GM18498 (cell line): ENCODE measurements at regions not wholly inside any gene's neighbourhood (a gene's known extent, or its start where the extent isn't known, plus 50 kb on each side); places are given as distances from the start of the nearest gene placed in this dataset.

Source experiments
- ATAC-seq: cut with Tn5 transposase; IDR thresholded peaks from one replicate; pipeline ENCODE4 v1.9.1; 2021; ENCODE audit warnings: mild to moderate bottlenecking, moderate library complexity; ENCODE audit not compliant: unreplicated experiment

GRCh38 chr4:177103619-177104018 is 206.1 kb upstream of the NEIL3 start:
- no peak for ATAC-seq

GRCh38 chr4:177105536-177105935 is 204.1 kb upstream of the NEIL3 start:
- no peak for ATAC-seq

DNA sequence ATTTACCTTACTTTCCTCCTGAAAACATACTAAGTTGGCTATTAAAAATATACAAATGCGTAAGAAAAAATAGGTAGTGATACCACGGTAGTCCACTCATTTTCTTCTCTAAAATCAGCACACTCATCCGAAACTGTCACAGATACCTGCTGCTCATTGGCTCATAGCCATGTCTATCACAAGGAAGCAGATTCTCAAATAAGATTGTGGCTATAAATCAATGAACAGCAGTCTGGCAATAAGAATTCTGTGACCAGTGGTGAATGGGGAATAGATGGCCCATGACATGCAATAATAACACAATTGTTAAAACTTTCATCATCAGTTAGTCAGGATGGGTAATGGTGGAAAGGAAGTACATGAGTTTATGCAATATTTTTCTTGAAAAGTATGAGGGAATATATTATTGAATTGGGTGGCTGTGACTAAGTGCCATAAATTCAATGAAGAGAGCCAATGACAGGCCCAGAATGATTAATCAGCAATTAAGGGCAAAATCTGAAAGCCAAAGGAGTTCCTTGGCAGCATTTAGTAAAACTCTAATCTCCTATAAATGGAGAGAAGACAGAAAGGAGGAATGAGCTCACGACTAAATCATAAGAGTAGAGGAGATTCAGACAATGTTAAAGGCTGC is 202.3 kb upstream of the NEIL3 start:
- no peak for ATAC-seq

DNA sequence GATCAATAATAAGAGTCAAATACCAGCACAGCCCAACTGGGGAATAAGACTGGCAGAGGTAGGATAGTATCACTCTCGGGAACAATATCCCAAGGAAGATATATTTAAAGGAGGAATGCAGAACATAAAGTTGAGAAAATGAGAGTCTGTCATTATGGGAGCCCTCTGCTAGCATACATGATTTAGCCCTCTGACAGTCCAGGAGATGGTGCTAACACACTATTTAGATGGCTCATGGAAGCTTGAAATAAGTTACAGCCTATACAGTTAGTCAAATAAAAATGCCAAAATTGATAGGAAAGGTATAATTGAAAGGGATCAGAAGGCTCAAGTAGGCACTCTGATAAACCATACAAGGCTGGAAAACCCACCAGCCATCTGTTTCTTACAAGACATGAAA is 201.0 kb upstream of the NEIL3 start:
- no peak for ATAC-seq

DNA sequence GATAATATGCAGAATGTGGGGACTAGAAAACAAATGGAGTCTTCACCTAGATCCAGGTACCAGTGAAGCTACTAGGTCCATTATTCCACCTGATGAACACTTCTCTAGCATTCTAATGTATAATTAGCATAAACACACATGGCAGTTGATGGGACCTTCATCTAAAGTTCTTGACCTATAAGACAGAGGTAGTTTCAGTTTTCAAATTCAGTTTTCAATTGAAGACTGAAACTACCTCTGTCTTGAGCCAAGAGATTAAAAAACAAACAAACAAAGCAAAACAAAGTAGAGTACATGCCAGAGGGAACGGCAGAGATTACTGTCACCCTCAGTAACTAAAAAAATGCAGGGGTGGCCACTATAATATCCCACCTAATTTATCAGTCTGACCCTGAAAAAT is 199.9 kb upstream of the NEIL3 start:
- ATAC-seq: peak; percentile 69

GRCh38 chr4:177116161-177116560 is 193.5 kb upstream of the NEIL3 start:
- ATAC-seq: no peak

- no peak for ATAC-seq
Measured at GRCh38 chr4:177117256-177117655, 192.4 kb upstream of the NEIL3 start.

GRCh38 chr4:177118596-177118995 is 191.1 kb upstream of the NEIL3 start:
- ATAC-seq: no peak

DNA sequence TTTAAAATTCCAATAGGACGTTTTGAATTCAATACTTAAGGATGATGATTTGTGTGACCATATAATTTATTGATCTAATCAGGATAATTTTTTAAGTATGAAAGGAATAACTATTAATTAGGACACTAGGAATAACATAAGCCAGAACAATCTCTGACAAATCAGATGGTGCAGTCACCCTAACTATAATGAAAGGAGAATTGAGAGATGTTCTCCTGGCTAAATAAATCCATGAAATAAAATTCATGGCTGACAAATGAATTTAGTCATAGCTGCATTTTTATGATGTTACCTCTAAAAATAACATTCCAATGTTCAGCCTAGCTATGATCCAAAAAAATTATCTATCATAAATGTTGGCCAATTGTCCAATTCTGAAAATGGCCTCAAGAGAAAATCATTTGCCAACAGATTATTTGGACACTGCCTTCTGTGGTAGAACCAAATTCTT is 190.6 kb upstream of the NEIL3 start:
- ATAC-seq: no peak

- no peak for ATAC-seq
Measured at GRCh38 chr4:177119691-177120090, 190.0 kb upstream of the NEIL3 start.

GRCh38 chr4:177123811-177124210 is 185.9 kb upstream of the NEIL3 start:
- no peak for ATAC-seq

DNA sequence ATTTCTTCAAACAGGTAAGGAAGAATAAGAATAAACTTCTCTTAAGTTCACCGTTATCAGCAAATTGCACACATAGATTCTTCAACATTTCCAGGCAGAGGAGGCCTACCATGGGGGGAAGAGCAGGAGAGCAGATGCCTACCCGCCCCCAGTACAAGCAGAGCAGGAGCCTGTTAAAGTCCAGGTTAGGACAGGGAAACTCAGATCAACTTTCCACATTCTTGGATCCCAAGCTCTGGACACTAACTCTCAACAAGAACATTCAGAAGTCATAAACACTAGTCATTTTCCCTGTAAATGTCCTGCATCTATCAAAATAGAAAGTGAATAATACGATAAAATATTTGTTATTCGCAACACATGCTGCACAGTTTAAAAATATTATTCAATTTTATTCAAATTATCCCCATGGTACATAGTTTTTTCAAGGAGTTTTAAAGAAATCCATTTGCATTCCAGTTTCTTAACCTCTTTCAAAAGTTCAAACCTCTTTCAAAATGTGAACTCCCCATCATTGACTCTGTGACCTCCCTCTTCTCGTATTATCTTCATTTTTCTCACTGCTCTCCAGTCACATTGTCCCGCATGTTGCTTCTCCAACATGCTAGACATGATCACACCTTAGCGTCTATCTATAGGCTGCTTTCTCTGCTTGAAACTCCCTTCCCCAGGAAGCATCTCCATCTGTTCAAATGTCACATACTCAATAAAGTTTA is 185.2 kb upstream of the NEIL3 start:
- ATAC-seq: no peak

GRCh38 chr4:177125656-177126055 is 184.0 kb upstream of the NEIL3 start:
- no peak for ATAC-seq

GRCh38 chr4:177127658-177128057 is 182.0 kb upstream of the NEIL3 start:
- no peak for ATAC-seq

- no peak for ATAC-seq
Measured at GRCh38 chr4:177128306-177128705, 181.4 kb upstream of the NEIL3 start.

- ATAC-seq: no peak
Measured at GRCh38 chr4:177131736-177132135, 177.9 kb upstream of the NEIL3 start.

GRCh38 chr4:177147668-177148067 is 162.0 kb upstream of the NEIL3 start:
- ATAC-seq: no peak

DNA sequence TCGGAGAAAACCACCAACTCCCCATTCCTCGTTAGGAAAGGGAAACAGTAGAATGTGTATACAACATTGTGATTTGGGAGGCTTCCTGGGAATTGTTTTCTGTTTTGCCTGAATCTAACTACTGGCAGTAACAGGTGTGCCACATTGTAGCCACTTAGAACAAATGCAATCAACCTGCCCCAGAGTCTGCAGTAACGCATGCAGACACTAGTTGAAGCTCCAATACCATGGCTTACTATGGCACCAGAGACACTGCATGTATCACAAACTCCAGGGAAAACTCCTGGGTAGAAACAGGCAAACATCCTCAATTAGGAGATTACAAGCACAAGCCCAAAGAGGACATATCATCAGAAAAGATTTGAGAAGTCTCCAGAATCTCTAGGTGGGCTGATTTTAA is 154.2 kb upstream of the NEIL3 start:
- ATAC-seq: no peak

GRCh38 chr4:177159600-177159999 is 150.1 kb upstream of the NEIL3 start:
- no peak for ATAC-seq

- ATAC-seq: no peak
Measured at GRCh38 chr4:177161781-177162180, 147.9 kb upstream of the NEIL3 start.

DNA sequence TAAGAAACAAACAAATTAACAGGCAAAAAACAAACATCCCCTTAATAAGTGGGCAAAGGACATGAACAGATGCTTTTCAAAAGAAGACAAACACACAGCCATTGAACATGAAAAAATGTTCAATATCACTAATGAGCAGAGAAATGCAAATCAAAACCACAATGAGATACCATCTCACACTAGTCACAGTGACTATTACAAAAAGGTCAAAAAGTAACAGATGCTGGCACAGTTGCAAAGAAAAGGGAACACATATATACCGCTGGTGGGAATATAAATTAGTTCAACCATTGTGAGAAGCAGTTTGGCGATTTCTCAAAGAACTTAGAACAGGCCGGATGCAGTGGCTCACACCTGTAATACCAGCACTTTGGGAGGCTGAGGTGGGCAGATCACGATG is 146.1 kb upstream of the NEIL3 start:
- no peak for ATAC-seq

- ATAC-seq: no peak
Measured at GRCh38 chr4:177171588-177171987, 138.1 kb upstream of the NEIL3 start.

DNA sequence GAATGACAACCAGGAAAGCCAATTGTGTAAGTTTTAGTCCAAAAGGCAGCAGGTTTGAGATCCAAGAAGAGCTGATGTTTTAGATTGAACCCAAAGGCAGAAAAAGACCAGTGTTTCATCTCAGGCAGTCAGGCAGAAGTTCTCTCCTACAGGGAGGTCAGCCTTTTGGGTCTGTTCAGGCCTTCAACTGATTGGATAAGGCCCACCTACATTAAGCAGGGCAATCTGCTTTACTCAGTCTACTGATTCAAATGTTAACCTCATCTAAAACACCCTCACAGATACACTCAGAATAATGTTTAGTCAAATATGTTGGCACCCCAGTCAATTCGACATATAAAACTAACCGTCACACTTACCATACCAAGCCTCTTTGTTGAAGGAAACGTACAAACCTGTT is 134.2 kb upstream of the NEIL3 start:
- ATAC-seq: no peak
